ENCODE measurements at regions not wholly inside any gene's neighbourhood (a gene's known extent, or its start where the extent isn't known, plus 50 kb on each side); places are given as distances from the start of the nearest gene placed in this dataset.

DNA sequence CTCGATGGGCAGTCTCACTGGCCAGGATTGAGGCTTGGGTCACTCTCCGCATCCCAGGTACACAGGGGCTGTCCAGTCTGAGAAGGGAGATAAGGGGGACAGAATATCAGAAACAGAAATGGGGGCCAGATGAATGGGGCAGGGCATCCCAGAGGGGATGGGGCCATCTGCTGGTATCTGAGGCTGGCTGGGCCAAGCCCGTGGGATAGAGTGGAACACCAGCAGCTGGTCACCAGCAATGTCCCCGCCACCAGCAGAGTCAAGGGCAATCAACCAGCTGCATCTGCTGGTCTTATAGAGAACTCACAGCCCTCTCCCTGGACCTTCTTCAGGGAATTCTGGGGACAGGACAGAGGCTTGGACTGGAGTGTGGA lies 128.8 kb upstream of the HAAO start:
- TF ChIP-seq EZH2phosphoT487 (IDR thresholded peaks at IDR 0.05; ENCODE audit: insufficient read depth, low read depth) (no peak), EZH2 (IDR thresholded peaks at IDR 0.05; ENCODE audit: insufficient read depth, poor library complexity, severe bottlenecking) (no peak)
- Histone ChIP-seq H4K20me1 (ENCODE audit: insufficient read depth) (no peaks in the 10 kb centered on the region), H3K9me3 (ENCODE audit: low read depth) (no peaks in the 10 kb centered on the region), H3K79me2 (ENCODE audit: insufficient read depth) (no peaks in the 10 kb centered on the region), H3K27ac (no peak overlapping the region), H3F3A (ENCODE audit: insufficient read depth) (peaks cover 61% of the 10 kb centered on the region), H2AFZ (no peak overlapping the region), H3K4me2 (ENCODE audit: unreplicated experiment) (no peak overlapping the region), H3K4me3 (no peak overlapping the region), H3K27me3 (replicated peaks; ENCODE audit: insufficient read depth) (no peaks in the 10 kb centered on the region), H3K36me3 (ENCODE audit: low read depth) (no peaks in the 10 kb centered on the region), H3K9me2 (ENCODE audit: insufficient read depth) (no peaks in the 10 kb centered on the region), H3K4me1 (ENCODE audit: insufficient read depth) (peaks cover 75% of the 10 kb centered on the region), H3K9ac (no peak overlapping the region)
- in situ Hi-C loops (cut with MboI) = no loop called here
- 64 to 66% methylated on average over 4 of the region's 4 CpGs for WGBS, 2 experiments (ENCODE audit: low coverage in 1 of 2, low lambda C conversion rate in 2 of 2, missing lambda C conversion rate in 2 of 2)
- no peak for DNase-seq

DNA sequence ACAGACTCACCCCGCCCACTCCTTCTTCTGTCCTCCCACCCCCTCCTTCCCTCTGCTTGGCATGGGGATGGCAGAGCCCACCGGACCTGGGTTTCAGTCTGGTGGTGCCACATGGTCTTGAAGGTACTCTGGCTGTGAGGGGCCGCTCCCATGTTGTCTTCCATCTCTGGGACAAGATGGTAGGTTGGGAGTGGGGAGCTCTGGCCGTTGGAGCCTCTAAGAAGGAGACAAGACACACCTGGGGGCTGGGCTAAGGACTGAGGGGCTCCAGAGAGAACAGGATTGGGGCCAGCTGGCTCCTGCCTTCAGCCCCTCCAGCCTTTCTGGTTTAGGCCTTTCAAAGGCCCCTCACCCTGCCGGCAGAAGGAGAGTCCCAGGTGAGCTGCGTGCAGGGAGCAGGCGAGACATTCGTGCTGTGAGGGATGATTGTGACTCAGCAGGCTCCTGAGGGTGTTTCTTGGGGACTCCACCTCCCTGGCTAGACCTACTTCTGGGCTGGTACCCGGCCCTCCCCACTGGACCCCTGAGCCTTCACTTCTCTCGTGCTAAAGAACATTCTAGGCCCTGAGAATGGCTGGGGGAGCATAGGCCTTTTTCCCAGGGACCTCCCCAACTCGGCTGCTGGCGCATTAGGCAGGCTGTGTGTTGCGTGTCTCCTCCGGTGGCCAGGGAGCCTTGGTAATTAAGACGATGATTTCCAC lies 128.2 kb upstream of the HAAO start:
- TF ChIP-seq EZH2phosphoT487 (IDR thresholded peaks at IDR 0.05; ENCODE audit: insufficient read depth, low read depth) = no peak
- no peak for TF ChIP-seq EZH2 (IDR thresholded peaks at IDR 0.05; ENCODE audit: insufficient read depth, poor library complexity, severe bottlenecking)
- Histone ChIP-seq H3F3A (ENCODE audit: insufficient read depth) (peaks cover 56% of the 10 kb centered on the region), H3K4me3 (no peak overlapping the region), H3K36me3 (ENCODE audit: low read depth) (no peaks in the 10 kb centered on the region), H3K27ac (no peak overlapping the region), H2AFZ (no peak overlapping the region), H3K79me2 (ENCODE audit: insufficient read depth) (no peaks in the 10 kb centered on the region), H3K27me3 (replicated peaks; ENCODE audit: insufficient read depth) (no peaks in the 10 kb centered on the region), H3K4me1 (ENCODE audit: insufficient read depth) (peaks cover 70% of the 10 kb centered on the region), H3K9me2 (ENCODE audit: insufficient read depth) (no peaks in the 10 kb centered on the region), H3K9me3 (ENCODE audit: low read depth) (no peaks in the 10 kb centered on the region), H4K20me1 (ENCODE audit: insufficient read depth) (no peaks in the 10 kb centered on the region), H3K4me2 (ENCODE audit: unreplicated experiment) (no peak overlapping the region), H3K9ac (no peak overlapping the region)
- in situ Hi-C loops (cut with MboI) = no loop called here
- no peak for DNase-seq
- WGBS, 2 experiments (ENCODE audit: low coverage in 1 of 2, low lambda C conversion rate in 2 of 2, missing lambda C conversion rate in 2 of 2) = 89 to 91% methylated on average over 15 of the region's 15 CpGs

DNA sequence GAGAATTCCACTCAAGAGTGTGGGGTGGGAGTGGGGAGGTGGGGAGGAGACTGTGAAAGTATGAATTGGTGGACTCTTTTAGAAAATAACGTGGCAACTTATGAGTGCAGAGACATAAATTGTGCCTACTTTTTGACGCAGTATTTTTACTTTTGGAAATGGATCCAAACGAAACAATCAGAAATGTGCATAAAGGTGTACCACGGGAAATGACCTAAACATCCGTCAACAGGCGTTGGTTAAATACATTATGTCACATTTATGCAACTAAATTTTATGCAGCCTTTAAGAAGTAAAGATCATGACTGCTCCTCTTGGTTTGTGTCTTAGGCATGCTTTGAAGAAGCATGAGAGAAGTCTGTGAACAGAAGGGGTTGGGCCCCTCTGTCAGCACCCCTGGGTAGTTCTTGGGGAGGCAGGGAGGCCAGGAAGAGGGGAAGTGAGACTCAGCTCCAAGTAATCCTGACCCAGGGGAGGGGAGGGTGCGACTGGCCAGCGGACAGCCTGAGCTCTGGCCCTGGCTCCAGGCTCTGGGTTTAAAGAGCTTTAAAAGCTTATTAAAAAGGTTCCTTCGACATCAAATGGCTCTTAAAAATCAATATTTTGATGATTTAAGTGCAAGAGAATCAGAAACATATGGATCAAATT lies 126.4 kb upstream of the HAAO start:
- Histone ChIP-seq H3K9me3 (ENCODE audit: low read depth) (no peaks in the 10 kb centered on the region), H4K20me1 (ENCODE audit: insufficient read depth) (no peaks in the 10 kb centered on the region), H3K4me1 (ENCODE audit: insufficient read depth) (peaks cover 53% of the 10 kb centered on the region), H3K79me2 (ENCODE audit: insufficient read depth) (no peaks in the 10 kb centered on the region), H3K4me2 (ENCODE audit: unreplicated experiment) (peak overlapping the region; percentile 59), H3K9ac (peak overlapping the region; percentile 68), H3K9me2 (ENCODE audit: insufficient read depth) (no peaks in the 10 kb centered on the region), H3F3A (ENCODE audit: insufficient read depth) (peaks cover 40% of the 10 kb centered on the region), H3K27ac (peak overlapping the region; percentile 76), H3K36me3 (ENCODE audit: low read depth) (no peaks in the 10 kb centered on the region), H3K4me3 (no peak overlapping the region), H2AFZ (peak overlapping the region; percentile 71), H3K27me3 (replicated peaks; ENCODE audit: insufficient read depth) (no peaks in the 10 kb centered on the region)
- peak; percentile 36 for DNase-seq
- in situ Hi-C loops (cut with MboI) = no loop called here
- no peak for TF ChIP-seq EZH2 (IDR thresholded peaks at IDR 0.05; ENCODE audit: insufficient read depth, poor library complexity, severe bottlenecking)
- TF ChIP-seq EZH2phosphoT487 (IDR thresholded peaks at IDR 0.05; ENCODE audit: insufficient read depth, low read depth) = no peak
- 14 to 15% methylated on average over 9 of the region's 9 CpGs for WGBS, 2 experiments (ENCODE audit: low coverage in 1 of 2, low lambda C conversion rate in 2 of 2, missing lambda C conversion rate in 2 of 2)

DNA sequence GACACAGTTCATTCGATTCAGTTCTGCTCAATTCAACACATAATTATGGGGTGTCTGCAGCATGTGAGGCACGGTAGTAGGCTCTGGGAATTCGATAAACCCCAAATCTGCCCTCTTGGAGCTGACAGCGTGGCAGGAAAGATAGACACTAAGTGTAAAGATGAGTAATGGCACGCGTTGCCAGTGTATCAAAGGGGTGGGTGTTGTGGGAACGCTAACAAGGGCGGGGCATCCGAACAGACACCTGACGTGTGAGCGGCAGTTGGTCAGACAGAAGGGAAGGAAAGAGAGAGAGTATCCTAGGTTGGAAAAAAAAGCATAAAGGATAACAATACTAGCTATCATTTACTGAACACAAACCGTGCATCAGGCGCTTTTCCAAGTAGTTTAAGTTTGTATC lies 125.7 kb upstream of the HAAO start:
- in situ Hi-C loops (cut with MboI) = no loop called here
- Histone ChIP-seq H3K4me2 (ENCODE audit: unreplicated experiment) (peak overlapping the region; percentile 59), H3F3A (ENCODE audit: insufficient read depth) (peaks cover 33% of the 10 kb centered on the region), H3K9ac (peak overlapping the region; percentile 68), H3K27ac (peak overlapping the region; percentile 76), H3K4me1 (ENCODE audit: insufficient read depth) (peaks cover 46% of the 10 kb centered on the region), H2AFZ (peak overlapping the region; percentile 71), H3K27me3 (replicated peaks; ENCODE audit: insufficient read depth) (no peaks in the 10 kb centered on the region), H3K36me3 (ENCODE audit: low read depth) (no peaks in the 10 kb centered on the region), H3K79me2 (ENCODE audit: insufficient read depth) (no peaks in the 10 kb centered on the region), H3K9me2 (ENCODE audit: insufficient read depth) (no peaks in the 10 kb centered on the region), H3K9me3 (ENCODE audit: low read depth) (no peaks in the 10 kb centered on the region), H4K20me1 (ENCODE audit: insufficient read depth) (no peaks in the 10 kb centered on the region), H3K4me3 (peak overlapping the region; percentile 51)
- WGBS, 2 experiments (ENCODE audit: low coverage in 1 of 2, low lambda C conversion rate in 2 of 2, missing lambda C conversion rate in 2 of 2) = 50 to 54% methylated on average over 13 of the region's 13 CpGs
- peak; percentile 71 for DNase-seq
- TF ChIP-seq EZH2phosphoT487 (IDR thresholded peaks at IDR 0.05; ENCODE audit: insufficient read depth, low read depth) (no peak), EZH2 (IDR thresholded peaks at IDR 0.05; ENCODE audit: insufficient read depth, poor library complexity, severe bottlenecking) (no peak)
